ENCODE measurements at regions not wholly inside any gene's neighbourhood (a gene's known extent, or its start where the extent isn't known, plus 50 kb on each side); places are given as distances from the start of the nearest gene placed in this dataset.

- TF ChIP-seq CTCF (IDR thresholded peaks at IDR 0.05; ENCODE audit: low read depth, low read length) = no peak
- no peak overlapping the region for H3K4me3 ChIP-seq (ENCODE audit: low read depth, low read length)
Measured at GRCh38 chr3:22492342-22492741, 710.8 kb upstream of the UBE2E2 start.

- TF ChIP-seq CTCF (IDR thresholded peaks at IDR 0.05; ENCODE audit: low read depth, low read length) = no peak
- H3K4me3 ChIP-seq (ENCODE audit: low read depth, low read length) = no peak overlapping the region
Measured at GRCh38 chr3:22495241-22495640, 707.9 kb upstream of the UBE2E2 start.

- no peak overlapping the region for H3K4me3 ChIP-seq (ENCODE audit: low read depth, low read length)
- no peak for TF ChIP-seq CTCF (IDR thresholded peaks at IDR 0.05; ENCODE audit: low read depth, low read length)
Measured at GRCh38 chr3:22495791-22496190, 707.3 kb upstream of the UBE2E2 start.

- TF ChIP-seq CTCF (IDR thresholded peaks at IDR 0.05; ENCODE audit: low read depth, low read length) = no peak
- H3K4me3 ChIP-seq (ENCODE audit: low read depth, low read length) = no peak overlapping the region
Measured at GRCh38 chr3:22496641-22497040, 706.5 kb upstream of the UBE2E2 start.

GRCh38 chr3:22506871-22507270 lies 696.3 kb upstream of the UBE2E2 start:
- no peak overlapping the region for H3K4me3 ChIP-seq (ENCODE audit: low read depth, low read length)
- TF ChIP-seq CTCF (IDR thresholded peaks at IDR 0.05; ENCODE audit: low read depth, low read length) = no peak

GRCh38 chr3:22507709-22508108 lies 695.4 kb upstream of the UBE2E2 start:
- no peak overlapping the region for H3K4me3 ChIP-seq (ENCODE audit: low read depth, low read length)
- TF ChIP-seq CTCF (IDR thresholded peaks at IDR 0.05; ENCODE audit: low read depth, low read length) = no peak

GRCh38 chr3:22523925-22524324 lies 679.2 kb upstream of the UBE2E2 start:
- TF ChIP-seq CTCF (IDR thresholded peaks at IDR 0.05; ENCODE audit: low read depth, low read length) = no peak
- H3K4me3 ChIP-seq (ENCODE audit: low read depth, low read length) = no peak overlapping the region

All from WI38 (cell line).